Stimulated activated effector memory CD8-positive, alpha-beta T cell treated with anti-CD3 and anti-CD28 coated beads, Interleukin-12 subunit alpha, Interleukin-12 subunit beta, amount 100 ng/mL, for 72 hours (primary cell): ENCODE measurements at regions not wholly inside any gene's neighbourhood (a gene's known extent, or its start where the extent isn't known, plus 50 kb on each side); places are given as distances from the start of the nearest gene placed in this dataset.
A peak's percentile ranks its signal among the peaks of the same experiment; 100 is the strongest.
"Not testable (repeated sequence)": the region's sequence is repeated elsewhere in the genome, so short reads cannot be mapped to it uniquely, and the experiment has no call there.

Experiments
- ATAC-seq: fragments of 150-1000 bp; cut with Tn5 transposase; 2 replicates; pipeline ENCODE4 v1.10.0; 2021
- DNase-seq, 2 donors: peaks; one replicate each; pipeline ENCODE4 v3.0.0; 2021 to 2022; ENCODE audit warnings: low spot score in 2 of 2
- H3K27ac Mint-ChIP-seq: one replicate; pipeline ENCODE4 v1.8.0; 2022; ENCODE audit warnings: mild to moderate bottlenecking, mixed read lengths
- H3K36me3 Mint-ChIP-seq: one replicate; pipeline ENCODE4 v1.8.0; 2022; ENCODE audit warnings: mild to moderate bottlenecking, mixed read lengths
- H3K4me1 Mint-ChIP-seq: one replicate; pipeline ENCODE4 v1.8.0; 2022; ENCODE audit warnings: mixed read lengths
- H3K4me3 Mint-ChIP-seq: one replicate; pipeline ENCODE4 v1.8.0; 2022; ENCODE audit warnings: mild to moderate bottlenecking, mixed read lengths
- H3K9me3 Mint-ChIP-seq: one replicate; pipeline ENCODE4 v1.8.0; 2022; ENCODE audit warnings: mixed read lengths

DNA sequence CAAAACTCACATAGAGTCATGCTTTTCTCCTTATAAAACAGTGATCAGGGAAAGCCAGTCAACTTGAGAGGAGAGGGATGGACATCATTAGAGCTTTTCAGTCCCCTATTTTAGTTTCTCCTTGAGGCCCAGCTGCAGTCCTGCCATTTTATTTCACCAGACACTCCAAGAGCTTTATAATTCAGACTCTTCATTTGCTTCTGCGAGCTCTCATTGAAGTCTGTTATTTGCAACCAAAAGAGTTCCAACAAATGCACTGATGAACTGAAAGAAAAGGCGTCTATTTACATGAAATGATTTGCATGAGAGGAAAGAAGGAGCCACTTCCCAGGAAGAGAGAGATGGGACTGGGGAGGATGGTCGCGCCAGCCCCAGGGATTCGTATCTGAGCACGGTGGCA lies 86.8 kb downstream of the NDUFA12 start:
- H3K4me3 Mint-ChIP-seq = no peak overlapping the region
- ATAC-seq (no peak), DNase-seq (no peak)
- H3K27ac Mint-ChIP-seq = no peak overlapping the region
- peaks cover 7% of the 10 kb centered on the region for H3K4me1 Mint-ChIP-seq
- H3K9me3 Mint-ChIP-seq = no peaks in the 10 kb centered on the region
- no peaks in the 10 kb centered on the region for H3K36me3 Mint-ChIP-seq

- no peaks in the 10 kb centered on the region for H3K36me3 Mint-ChIP-seq
- no peak overlapping the region for H3K27ac Mint-ChIP-seq
- H3K4me3 Mint-ChIP-seq = no peak overlapping the region
- H3K9me3 Mint-ChIP-seq = no peaks in the 10 kb centered on the region
- H3K4me1 Mint-ChIP-seq = peaks cover 7% of the 10 kb centered on the region
- ATAC-seq (no peak), DNase-seq (no peak)
These were observed 93.8 kb downstream of the NDUFA12 start for GRCh38 chr12:94909663-94910062.

GRCh38 chr12:94905749-94906148 lies 97.7 kb downstream of the NDUFA12 start:
- not testable (repeated sequence) for H3K36me3 Mint-ChIP-seq, H3K4me1 Mint-ChIP-seq, ATAC-seq, H3K4me3 Mint-ChIP-seq, DNase-seq, H3K27ac Mint-ChIP-seq, H3K9me3 Mint-ChIP-seq

GRCh38 chr12:94900496-94900895 lies 103.0 kb downstream of the NDUFA12 start:
- Mint-ChIP-seq H3K4me1 (no peaks in the 10 kb centered on the region), H3K27ac (no peak overlapping the region), H3K4me3 (no peak overlapping the region), H3K36me3 (no peaks in the 10 kb centered on the region), H3K9me3 (no peaks in the 10 kb centered on the region)
- DNase-seq (no peak), ATAC-seq (no peak)

GRCh38 chr12:94898388-94898787 lies 105.1 kb downstream of the NDUFA12 start:
- no peak overlapping the region for H3K27ac Mint-ChIP-seq
- H3K9me3 Mint-ChIP-seq = no peaks in the 10 kb centered on the region
- no peaks in the 10 kb centered on the region for H3K36me3 Mint-ChIP-seq
- ATAC-seq = no peak
- no peak for DNase-seq
- H3K4me1 Mint-ChIP-seq = no peaks in the 10 kb centered on the region
- H3K4me3 Mint-ChIP-seq = no peak overlapping the region

GRCh38 chr12:94892544-94893267 lies 110.8 kb downstream of the NDUFA12 start:
- no peak for DNase-seq

GRCh38 chr12:94889445-94890210 lies 113.9 kb downstream of the NDUFA12 start:
- no peak overlapping the region for H3K4me3 Mint-ChIP-seq
- DNase-seq (no peak), ATAC-seq (no peak)
- no peak overlapping the region for H3K27ac Mint-ChIP-seq
- H3K4me1 Mint-ChIP-seq = no peaks in the 10 kb centered on the region
- no peaks in the 10 kb centered on the region for H3K36me3 Mint-ChIP-seq
- H3K9me3 Mint-ChIP-seq = no peaks in the 10 kb centered on the region

More at GRCh38 chr12:94892544-94893267, 110.8 kb downstream of the NDUFA12 start:
- Mint-ChIP-seq H3K9me3 (no peaks in the 10 kb centered on the region), H3K4me3 (no peak overlapping the region), H3K4me1 (no peaks in the 10 kb centered on the region), H3K36me3 (no peaks in the 10 kb centered on the region), H3K27ac (no peak overlapping the region)
- peak; percentile 40 for ATAC-seq

DNA sequence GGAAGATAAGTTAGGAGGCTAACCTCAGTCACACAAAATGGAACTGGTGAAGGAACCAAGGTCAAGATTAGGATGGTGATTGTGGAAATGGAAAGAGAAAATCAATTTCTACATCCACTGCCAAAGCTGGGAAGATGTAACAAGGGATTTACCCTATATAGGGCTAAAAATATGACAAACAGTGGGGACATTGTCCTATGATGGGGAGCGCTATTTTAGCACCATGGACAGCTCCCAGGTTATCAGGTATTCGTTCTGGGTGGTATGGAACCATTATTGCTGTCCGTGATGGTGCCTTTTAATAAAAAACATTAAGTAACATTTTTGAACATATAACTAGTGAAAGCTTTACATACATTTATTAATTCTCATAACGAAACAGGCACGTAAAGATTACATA lies 124.0 kb downstream of the NDUFA12 start:
- Mint-ChIP-seq H3K27ac (no peak overlapping the region), H3K4me1 (peaks cover 6% of the 10 kb centered on the region), H3K4me3 (no peak overlapping the region), H3K36me3 (no peaks in the 10 kb centered on the region), H3K9me3 (no peaks in the 10 kb centered on the region)
- no peak for DNase-seq
- no peak for ATAC-seq

GRCh38 chr12:94875525-94875924 lies 128.0 kb downstream of the NDUFA12 start:
- Mint-ChIP-seq H3K4me3 (no peak overlapping the region), H3K4me1 (peaks cover 21% of the 10 kb centered on the region)

DNA sequence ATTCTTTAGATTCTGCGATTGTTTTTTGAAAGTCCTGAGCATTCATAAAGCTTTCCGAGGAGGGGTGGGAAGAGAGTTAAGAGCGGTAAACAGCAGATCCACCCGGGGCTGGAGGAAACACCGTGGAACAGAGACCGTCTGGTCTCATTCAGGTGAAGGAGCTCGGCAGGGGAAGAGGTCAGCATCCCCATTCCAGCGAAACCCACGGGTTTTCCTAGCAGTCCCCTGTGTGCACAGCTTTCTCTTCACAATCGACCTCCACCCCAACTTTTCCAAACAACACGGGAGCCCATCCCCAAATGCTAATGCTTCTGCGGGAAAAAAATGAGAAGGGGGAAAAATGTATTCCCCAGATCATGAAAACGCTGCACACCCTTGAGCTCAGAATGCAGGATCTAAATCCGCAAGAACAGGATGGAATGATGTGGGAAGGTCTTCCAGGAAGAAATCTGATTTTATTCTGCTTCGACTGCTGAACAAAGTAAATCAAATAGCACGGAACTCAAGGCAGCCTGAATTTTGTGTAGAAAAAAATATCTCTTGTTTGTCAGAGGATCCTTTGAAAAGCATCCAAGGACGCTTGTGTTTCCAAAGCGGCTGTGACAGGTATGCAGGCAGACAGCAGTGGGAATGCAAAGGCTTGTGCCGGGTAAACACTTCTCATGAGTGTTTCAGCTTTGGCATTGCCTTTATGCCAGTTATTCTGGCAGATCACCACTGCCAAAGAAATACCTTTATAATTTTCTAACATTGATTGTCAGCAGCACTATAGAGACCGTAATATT lies 128.8 kb downstream of the NDUFA12 start:
- peaks cover 21% of the 10 kb centered on the region for H3K4me1 Mint-ChIP-seq
- H3K27ac Mint-ChIP-seq = no peak overlapping the region
- H3K9me3 Mint-ChIP-seq = no peaks in the 10 kb centered on the region
- H3K4me3 Mint-ChIP-seq = peak overlapping the region; percentile 70
- no peaks in the 10 kb centered on the region for H3K36me3 Mint-ChIP-seq
- DNase-seq = no peak
- ATAC-seq = no peak

More at GRCh38 chr12:94875525-94875924, 128.0 kb downstream of the NDUFA12 start:
- peak; percentile 59 for ATAC-seq
- Mint-ChIP-seq H3K36me3 (no peaks in the 10 kb centered on the region), H3K27ac (no peak overlapping the region), H3K9me3 (no peaks in the 10 kb centered on the region)
- no peak for DNase-seq

GRCh38 chr12:94873734-94874517 lies 129.6 kb downstream of the NDUFA12 start:
- DNase-seq = no peak
- no peaks in the 10 kb centered on the region for H3K36me3 Mint-ChIP-seq
- peaks cover 21% of the 10 kb centered on the region for H3K4me1 Mint-ChIP-seq
- ATAC-seq = no peak
- H3K4me3 Mint-ChIP-seq = peak overlapping the region; percentile 70
- H3K27ac Mint-ChIP-seq = no peak overlapping the region
- H3K9me3 Mint-ChIP-seq = no peaks in the 10 kb centered on the region

- Mint-ChIP-seq H3K27ac (no peak overlapping the region), H3K4me3 (peak overlapping the region; percentile 70), H3K36me3 (no peaks in the 10 kb centered on the region), H3K4me1 (peaks cover 21% of the 10 kb centered on the region), H3K9me3 (no peaks in the 10 kb centered on the region)
- ATAC-seq = peak; percentile 58
- DNase-seq = no peak
These were observed 130.3 kb downstream of the NDUFA12 start for GRCh38 chr12:94872971-94873733.

- DNase-seq (no peak), ATAC-seq (no peak)
- peak overlapping the region; percentile 16 for H3K4me3 Mint-ChIP-seq
- H3K4me1 Mint-ChIP-seq = peaks cover 21% of the 10 kb centered on the region
- H3K27ac Mint-ChIP-seq = no peak overlapping the region
- no peaks in the 10 kb centered on the region for H3K9me3 Mint-ChIP-seq
- no peaks in the 10 kb centered on the region for H3K36me3 Mint-ChIP-seq
These were observed 130.9 kb downstream of the NDUFA12 start for GRCh38 chr12:94872671-94872970.

- DNase-seq (no peak), ATAC-seq (no peak)
- Mint-ChIP-seq H3K9me3 (no peaks in the 10 kb centered on the region), H3K36me3 (no peaks in the 10 kb centered on the region), H3K4me1 (peaks cover 21% of the 10 kb centered on the region), H3K27ac (no peak overlapping the region), H3K4me3 (peak overlapping the region; percentile 16)
These were observed 131.4 kb downstream of the NDUFA12 start for GRCh38 chr12:94872007-94872653.
